Spleen (tissue), 11 donors: ENCODE measurements at regions not wholly inside any gene's neighbourhood (a gene's known extent, or its start where the extent isn't known, plus 50 kb on each side); places are given as distances from the start of the nearest gene placed in this dataset.
"Not testable (repeated sequence)": the region's sequence is repeated elsewhere in the genome, so short reads cannot be mapped to it uniquely, and the experiment has no call there.

ENCODE experiments used
- DNase-seq: peaks from one replicate; pipeline ENCODE4 v3.0.0-alpha.2; 2020
- H3K27ac ChIP-seq, 8 donors: fragments of 200-600 bp; sonication (generic) in 7 of 8; 1 replicate in 4 of 8; 2 replicates in 4 of 8; pipeline versions ENCODE4 v1.5.0 to v1.8.0; 2016 to 2021; ENCODE audit warnings: inconsistent platforms in 4 of 8, mild to moderate bottlenecking in 4 of 8, moderate library complexity in 1 of 8
- H3K27me3 ChIP-seq, 7 donors: fragments of 200-600 bp; sonication (generic) in 6 of 7; replicated peaks in 1 of 7; 1 replicate in 4 of 7; 2 replicates in 3 of 7; pipeline versions ENCODE4 v1.5.0 to v1.8.0; 2016 to 2021; ENCODE audit warnings: inconsistent platforms in 3 of 7, mild to moderate bottlenecking in 1 of 7
- H3K36me3 ChIP-seq, 6 donors: fragments of 200-600 bp; sonication (generic) in 5 of 6; 1 replicate in 4 of 6; 2 replicates in 2 of 6; pipeline versions ENCODE4 v1.5.0 to v1.8.0; 2016 to 2021; ENCODE audit warnings: inconsistent platforms in 2 of 6
- H3K4me1 ChIP-seq, 6 donors: fragments of 200-600 bp; sonication (generic) in 5 of 6; 1 replicate in 3 of 6; 2 replicates in 3 of 6; pipeline versions ENCODE4 v1.5.0 to v1.8.0; 2016 to 2021; ENCODE audit warnings: inconsistent platforms in 3 of 6
- H3K4me3 ChIP-seq, 8 donors: fragments of 200-600 bp; sonication (generic) in 7 of 8; 1 replicate in 4 of 8; 2 replicates in 4 of 8; pipeline versions ENCODE4 v1.5.0 to v1.8.0; 2016 to 2021; ENCODE audit warnings: inconsistent platforms in 4 of 8, mild to moderate bottlenecking in 4 of 8, moderate library complexity in 2 of 8
- H3K9me3 ChIP-seq, 8 donors: fragments of 200-600 bp; sonication (generic) in 7 of 8; 1 replicate in 4 of 8; 2 replicates in 4 of 8; pipeline versions ENCODE4 v1.5.0 to v1.8.0; 2016 to 2021; ENCODE audit warnings: inconsistent platforms in 4 of 8
- CTCF ChIP-seq, 11 experiments: fragments of 200-600 bp in 7 of 11; fragments of 450-650 bp in 4 of 11; sonication (generic) in 4 of 11; IDR thresholded peaks in 8 of 11; conservative IDR thresholded peaks in 3 of 11; 1 replicate in 7 of 11; 2 replicates in 4 of 11; pipeline versions ENCODE4 v1.4.0 to v1.8.0; 2016 to 2021; ENCODE audit warnings: antibody characterized with exemption in 11 of 11, inconsistent platforms in 4 of 11, mild to moderate bottlenecking in 1 of 11
- WGBS, 5 donors: extraction: QIAGEN DNeasy Blood & Tissue Kit in 3 of 5; methylation state at CpG; one replicate each; pipeline versions ENCODE4 v1.1.5 to v1.1.7; 2013 to 2018; 5-methylcytosine and 5-hydroxymethylcytosine counted together
- intact Hi-C: fragments of 100-400 bp; cut with DNase I; formaldehyde crosslinking; loops from one replicate; pipeline ENCODE4 v1.15.0; 2023; ENCODE audit warnings: low total_unique reads
- donor health status: healthy with polysubstance abuse.
- donor health status: DM: no; HTN: no; CAD: no; lungs with moderate emphysema.
- donor health status: DM: no; HTN: no; CAD: no.
- donor health status: Bipolar disorder and iron deficiency.
- donor health status: healthy.
- donor health status: DM: no; HTN: no; CAD: no.
- donor health status: DM: yes; HTN: yes; CAD: no.

DNA sequence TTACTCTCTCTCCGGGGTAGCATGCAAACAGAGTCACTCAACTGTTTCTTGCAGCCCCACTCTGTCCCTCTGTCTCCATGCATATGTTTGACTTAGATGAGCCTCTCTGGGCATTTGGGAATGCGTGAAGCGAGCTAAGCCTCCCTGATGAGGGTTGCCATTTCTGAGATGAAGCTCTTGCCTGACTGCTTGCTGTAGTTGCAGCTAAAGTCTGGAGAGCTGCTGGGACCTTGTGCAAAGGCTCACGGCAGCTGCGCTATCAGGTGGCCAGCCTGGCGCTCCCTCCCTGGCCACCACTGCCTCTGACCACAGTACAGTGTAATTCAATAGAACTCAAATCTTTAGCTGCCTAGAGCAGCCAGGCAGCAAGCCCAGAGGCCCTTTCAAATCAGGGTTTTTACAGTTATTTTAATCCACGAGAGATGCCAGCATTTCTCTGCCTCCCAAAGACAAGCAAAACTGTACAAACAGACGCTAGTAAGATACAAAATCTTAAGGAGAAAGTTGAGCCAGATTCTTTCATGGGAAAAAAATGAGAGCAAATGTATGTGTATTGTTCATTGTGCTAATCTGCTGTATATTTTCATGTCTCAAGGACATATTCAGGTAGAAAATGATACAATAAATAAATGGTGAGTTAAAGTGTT, 694.6 kb downstream of the PRIM2 start:
- H3K36me3 ChIP-seq, H3K27ac ChIP-seq, H3K4me1 ChIP-seq, H3K9me3 ChIP-seq, H3K27me3 ChIP-seq, intact Hi-C loops, DNase-seq, H3K4me3 ChIP-seq: not testable (repeated sequence)
- 74 to 86% (median 80%) methylated on average over 2 to 7 of the region's 8 CpGs for WGBS, 5 donors

DNA sequence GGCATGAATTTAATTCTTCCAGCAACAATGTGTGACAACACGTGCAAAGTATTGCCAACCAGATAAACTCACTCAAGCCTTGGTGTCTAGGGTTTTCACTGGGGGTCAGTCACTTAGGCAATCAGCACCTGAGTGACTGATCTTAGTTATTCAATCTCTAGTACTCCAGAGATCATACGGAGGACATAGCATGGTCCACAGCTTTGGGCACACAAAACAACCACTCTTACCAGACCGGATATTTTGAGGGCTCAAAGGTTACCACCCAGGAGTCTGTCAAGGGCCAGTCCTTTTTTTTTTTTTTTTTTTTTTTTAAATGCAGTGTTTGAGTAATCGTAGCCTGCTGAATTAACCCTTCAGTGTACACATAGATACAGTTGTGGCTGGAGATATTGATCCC, 699.2 kb downstream of the PRIM2 start:
- intact Hi-C loops, H3K36me3 ChIP-seq, H3K9me3 ChIP-seq, H3K4me1 ChIP-seq, H3K4me3 ChIP-seq, H3K27me3 ChIP-seq, DNase-seq, H3K27ac ChIP-seq: not testable (repeated sequence)
- WGBS, 5 donors: 61 to 76% (median 73%) methylated on average over 4 of the region's 4 CpGs

DNA sequence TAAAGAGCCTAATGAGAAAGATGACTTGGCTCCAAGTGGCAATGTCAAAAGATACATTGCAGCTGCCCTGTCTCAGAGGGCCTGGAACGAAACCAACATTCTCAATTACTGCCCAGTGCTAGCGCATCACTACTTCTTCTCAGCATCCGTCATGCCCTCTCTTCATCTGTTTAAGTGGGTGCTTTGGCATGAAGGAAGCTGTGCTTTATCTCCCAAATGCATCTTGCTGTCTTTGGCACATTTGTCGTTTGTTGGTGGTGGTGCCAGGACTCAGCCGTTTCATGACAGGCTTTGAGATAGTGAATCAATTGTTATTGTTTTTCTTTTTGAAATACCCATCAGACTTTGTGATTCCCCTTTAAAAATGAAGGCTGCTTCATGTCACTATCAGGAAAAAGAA, 710.8 kb downstream of the PRIM2 start:
- H3K27me3 ChIP-seq, H3K36me3 ChIP-seq, intact Hi-C loops, DNase-seq, H3K9me3 ChIP-seq, H3K4me1 ChIP-seq, H3K27ac ChIP-seq, H3K4me3 ChIP-seq: not testable (repeated sequence)
- WGBS, 5 donors: 72 to 83% (median 77%) methylated on average over 5 of the region's 5 CpGs

GRCh38 chr6:58038213-58038612, 720.8 kb downstream of the PRIM2 start:
- intact Hi-C loops, H3K4me1 ChIP-seq, H3K27me3 ChIP-seq, H3K9me3 ChIP-seq, DNase-seq, H3K4me3 ChIP-seq, H3K27ac ChIP-seq, H3K36me3 ChIP-seq: not testable (repeated sequence)
- WGBS, 5 donors: 87 to 92% (median 88%) methylated on average over 11 of the region's 11 CpGs

- H3K4me3 ChIP-seq, intact Hi-C loops, H3K27me3 ChIP-seq, DNase-seq, H3K9me3 ChIP-seq, H3K36me3 ChIP-seq, H3K27ac ChIP-seq, H3K4me1 ChIP-seq: not testable (repeated sequence)
- 80% methylated on average over 1 of the region's 1 CpG; no CpG with 5 or more reads in 4 of the 5 donors for WGBS, 5 donors
These were observed 729.2 kb downstream of the PRIM2 start for GRCh38 chr6:58046584-58046983.

DNA sequence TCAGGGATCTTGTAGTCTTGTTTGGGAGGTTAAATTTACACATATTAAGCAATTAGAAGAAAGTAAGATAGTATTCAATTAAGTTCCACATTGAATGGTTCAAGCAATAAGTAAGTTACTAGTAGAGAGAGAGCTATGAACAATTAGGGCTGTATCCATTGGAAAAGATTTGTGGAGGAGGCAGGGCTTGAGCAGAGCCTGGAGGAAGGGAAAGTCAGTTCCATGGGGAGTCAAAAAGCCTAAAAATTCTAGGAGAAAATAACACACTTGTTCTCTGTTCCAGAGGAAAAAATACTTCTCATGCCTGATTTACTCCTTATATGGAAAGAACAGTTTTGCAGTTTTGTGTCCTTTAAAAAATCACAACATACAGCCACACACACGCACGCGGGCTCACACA, 730.0 kb downstream of the PRIM2 start:
- H3K4me3 ChIP-seq, H3K4me1 ChIP-seq, H3K27ac ChIP-seq, H3K9me3 ChIP-seq, intact Hi-C loops, H3K27me3 ChIP-seq, H3K36me3 ChIP-seq, DNase-seq: not testable (repeated sequence)
- WGBS, 5 donors: 50 to 79% (median 60%) methylated on average over 3 of the region's 3 CpGs

DNA sequence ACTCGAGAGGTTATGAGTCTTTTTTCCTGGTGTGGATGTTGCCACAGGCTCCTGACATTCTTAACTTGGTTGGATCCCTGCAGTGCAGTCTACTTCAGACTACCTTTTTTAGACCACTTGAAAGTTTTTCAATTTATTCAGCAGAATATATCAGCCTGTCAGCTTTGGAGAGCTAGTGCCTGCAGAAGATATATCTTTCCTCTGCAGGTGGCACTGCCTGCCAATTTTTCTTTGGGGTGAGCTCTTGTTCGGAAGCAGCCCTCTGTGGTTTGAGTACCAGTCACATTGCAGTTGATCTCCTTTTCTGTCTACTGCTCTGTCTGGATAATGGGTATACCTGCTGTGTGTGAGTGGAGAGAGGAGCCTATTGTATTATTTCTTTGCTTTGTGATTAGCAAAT, 730.4 kb downstream of the PRIM2 start:
- TF ChIP-seq CTCF (IDR thresholded peaks at IDR 0.05 in 8 of 11, conservative IDR thresholded peaks at IDR 0.05 in 3 of 11): peak in 1 of 11 experiments; percentile 10
- H3K36me3 ChIP-seq, H3K27ac ChIP-seq, H3K4me1 ChIP-seq, intact Hi-C loops, H3K27me3 ChIP-seq, H3K4me3 ChIP-seq, DNase-seq, H3K9me3 ChIP-seq: not testable (repeated sequence)
- 36 to 56% (median 47%) methylated on average over 2 of the region's 2 CpGs for WGBS, 5 donors

DNA sequence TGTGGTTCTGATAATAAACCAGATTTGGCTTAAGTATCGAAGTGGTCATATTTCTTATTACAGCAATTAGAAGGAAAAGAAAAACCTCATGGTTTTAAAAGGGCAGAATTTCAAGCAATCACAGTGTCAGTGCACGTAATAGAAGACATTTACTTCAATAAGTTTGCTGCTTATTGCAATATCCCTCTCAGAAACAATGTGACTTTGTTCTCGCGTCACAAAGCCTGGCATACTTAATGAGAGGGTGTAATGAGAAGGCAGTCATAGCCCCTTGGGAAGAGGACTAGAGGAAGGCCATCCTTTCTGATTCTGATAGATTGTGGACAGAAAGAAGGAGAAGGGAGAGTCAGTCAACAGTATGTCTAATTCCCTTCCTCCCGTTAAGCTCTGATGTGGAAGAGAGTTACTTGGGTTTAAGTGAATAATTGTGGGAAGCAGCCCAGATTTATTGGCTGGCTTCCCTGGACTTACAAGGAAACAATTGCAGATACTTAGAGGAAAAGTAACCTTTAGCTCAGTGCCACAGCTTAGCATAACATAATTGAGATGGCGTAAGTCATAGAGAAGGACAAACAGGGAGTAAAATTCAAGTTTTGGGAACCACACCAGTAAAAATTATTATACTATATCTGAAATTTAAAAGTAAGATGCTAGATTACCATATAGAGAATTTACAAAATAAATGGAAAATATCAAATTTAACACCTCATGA, 738.2 kb downstream of the PRIM2 start:
- H3K9me3 ChIP-seq, H3K4me3 ChIP-seq, H3K27me3 ChIP-seq, intact Hi-C loops, DNase-seq, H3K4me1 ChIP-seq, H3K27ac ChIP-seq, H3K36me3 ChIP-seq: not testable (repeated sequence)
- WGBS, 5 donors: 80 to 90% (median 85%) methylated on average over 4 to 5 of the region's 6 CpGs

GRCh38 chr6:58059701-58060100, 742.3 kb downstream of the PRIM2 start:
- H3K27ac ChIP-seq, H3K27me3 ChIP-seq, H3K4me1 ChIP-seq, DNase-seq, H3K4me3 ChIP-seq, H3K9me3 ChIP-seq, intact Hi-C loops, H3K36me3 ChIP-seq: not testable (repeated sequence)
- WGBS, 5 donors: 46 to 75% (median 69%) methylated on average over 1 of the region's 1 CpG

DNA sequence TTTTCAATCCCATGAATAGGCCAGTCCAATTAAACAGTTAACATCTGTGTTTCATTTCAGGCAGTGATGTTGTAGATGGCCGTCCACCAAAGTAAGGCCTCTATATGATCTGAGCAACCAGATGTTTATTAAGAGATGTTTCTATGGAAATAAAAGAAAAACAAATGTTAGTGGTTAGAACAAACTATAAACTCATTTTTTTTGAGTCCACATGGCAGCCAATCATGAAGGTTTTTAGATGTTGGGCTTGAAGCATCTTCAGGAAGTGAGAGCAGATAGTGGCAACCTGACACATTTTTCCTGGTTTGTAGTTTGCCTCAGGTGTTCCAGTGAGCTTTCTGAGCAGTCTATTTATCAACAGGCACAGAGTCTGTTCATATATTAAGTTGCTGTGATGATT, 746.1 kb downstream of the PRIM2 start:
- intact Hi-C loops, DNase-seq, H3K27me3 ChIP-seq, H3K27ac ChIP-seq, H3K36me3 ChIP-seq, H3K9me3 ChIP-seq, H3K4me3 ChIP-seq, H3K4me1 ChIP-seq: not testable (repeated sequence)
- 85 to 100% (median 92%) methylated on average over 1 of the region's 1 CpG for WGBS, 5 donors
